GM23338 (cell line): ENCODE measurements at regions not wholly inside any gene's neighbourhood (a gene's known extent, or its start where the extent isn't known, plus 50 kb on each side); places are given as distances from the start of the nearest gene placed in this dataset.

Experiments
- ATAC-seq: fragments of 200-7000 bp; cut with Tn5 transposase; 3 replicates; pipeline ENCODE4 v1.9.1; 2020
- DNase-seq: peaks from one replicate; pipeline ENCODE4 v3.0.0-alpha.2; 2015; ENCODE audit warnings: low spot score
- H2AFZ ChIP-seq: fragments of 200-600 bp; sonication (generic); 2 replicates; pipeline ENCODE4 v1.8.0; 2016; ENCODE audit warnings: antibody characterized with exemption, mild to moderate bottlenecking, moderate library complexity
- H3F3A ChIP-seq: fragments of 200-600 bp; sonication (generic); replicated peaks from 2 replicates; pipeline ENCODE4 v1.8.0; 2017; ENCODE audit warnings: antibody characterized with exemption, mixed run types, low read depth
- H3K27ac ChIP-seq: fragments of 200-600 bp; sonication (generic); 2 replicates; pipeline ENCODE4 v1.6.1; 2016; ENCODE audit warnings: low read depth
- H3K27me3 ChIP-seq: fragments of 200-600 bp; sonication (generic); 2 replicates; pipeline ENCODE4 v1.8.0; 2016; ENCODE audit warnings: mild to moderate bottlenecking, mixed run types, moderate library complexity; ENCODE audit not compliant: insufficient read depth
- H3K36me3 ChIP-seq: fragments of 200-600 bp; sonication (generic); 2 replicates; pipeline ENCODE4 v1.8.0; 2016; ENCODE audit warnings: mild to moderate bottlenecking; ENCODE audit not compliant: insufficient read depth
- H3K4me1 ChIP-seq: fragments of 200-600 bp; sonication (generic); 2 replicates; pipeline ENCODE4 v1.8.0; 2016; ENCODE audit warnings: mild to moderate bottlenecking, moderate library complexity; ENCODE audit not compliant: insufficient read depth
- H3K4me2 ChIP-seq: fragments of 200-600 bp; sonication (generic); 2 replicates; pipeline ENCODE4 v1.7.1; 2017; ENCODE audit warnings: mixed run types
- H3K4me3 ChIP-seq: fragments of 200-600 bp; sonication (generic); 2 replicates; pipeline ENCODE4 v1.6.1; 2016; ENCODE audit warnings: mixed run types
- H3K79me2 ChIP-seq: fragments of 200-600 bp; sonication (generic); replicated peaks from 2 replicates; pipeline ENCODE4 v1.8.0; 2017; ENCODE audit warnings: mild to moderate bottlenecking; ENCODE audit not compliant: insufficient read depth
- H3K9me2 ChIP-seq: fragments of 200-600 bp; sonication (generic); 2 replicates; pipeline ENCODE4 v1.8.0; 2017; ENCODE audit not compliant: insufficient read depth
- H4K20me1 ChIP-seq: fragments of 200-600 bp; sonication (generic); replicated peaks from 2 replicates; pipeline ENCODE4 v1.8.0; 2017; ENCODE audit warnings: mild to moderate bottlenecking; ENCODE audit not compliant: insufficient read depth
- H3K27ac Mint-ChIP-seq: 2 replicates; pipeline ENCODE4 v1.8.0; 2020; ENCODE audit warnings: inconsistent platforms, mild to moderate bottlenecking, moderate library complexity, mixed read lengths
- H3K27me3 Mint-ChIP-seq: 3 replicates; pipeline ENCODE4 v1.8.0; 2022; ENCODE audit warnings: low read depth, mild to moderate bottlenecking, moderate library complexity, mixed read lengths, inconsistent platforms; ENCODE audit not compliant: insufficient read depth, poor library complexity
- H3K36me3 Mint-ChIP-seq: 3 replicates; pipeline ENCODE4 v1.8.0; 2021; ENCODE audit warnings: low read depth, mild to moderate bottlenecking, inconsistent platforms, moderate library complexity, mixed read lengths
- H3K4me1 Mint-ChIP-seq: 3 replicates; pipeline ENCODE4 v1.8.0; 2020; ENCODE audit warnings: mild to moderate bottlenecking, inconsistent platforms, mixed read lengths
- H3K4me3 Mint-ChIP-seq: 3 replicates; pipeline ENCODE4 v1.8.0; 2021; ENCODE audit warnings: moderate library complexity, mild to moderate bottlenecking, inconsistent platforms, mixed read lengths
- H3K9me3 Mint-ChIP-seq: 3 replicates; pipeline ENCODE4 v1.8.0; 2020; ENCODE audit warnings: moderate library complexity, mild to moderate bottlenecking, inconsistent platforms, mixed read lengths
- CREB1 ChIP-seq: fragments of 250-450 bp; sonication (Bioruptor Pico); IDR thresholded peaks from 2 replicates; pipeline ENCODE4 v1.5.0; 2020; ENCODE audit warnings: low read depth, mild to moderate bottlenecking, moderate library complexity
- CTCF ChIP-seq, 2 experiments: fragments of 200-600 bp in 1 of 2; sonication (generic) in 1 of 2; conservative IDR thresholded peaks; 2 replicates each; pipeline versions ENCODE4 v1.5.1 to v1.6.1; 2016 to 2017; ENCODE audit warnings: antibody characterized with exemption in 2 of 2, low read depth in 2 of 2, mild to moderate bottlenecking in 2 of 2, moderate library complexity in 1 of 2
- ETS1 ChIP-seq: IDR thresholded peaks from 2 replicates; pipeline ENCODE4 v1.6.1; 2016; ENCODE audit warnings: antibody characterized with exemption
- EZH2 ChIP-seq: fragments of 200-600 bp; sonication (generic); IDR thresholded peaks from one replicate; pipeline ENCODE4 v1.8.0; 2017; ENCODE audit warnings: antibody characterized with exemption, mild to moderate bottlenecking, low read depth; ENCODE audit not compliant: unreplicated experiment
- EZH2phosphoT487 ChIP-seq: fragments of 200-600 bp; sonication (generic); IDR thresholded peaks from one replicate; pipeline ENCODE4 v1.8.1; 2018; ENCODE audit warnings: antibody characterized with exemption; ENCODE audit not compliant: unreplicated experiment
- JUNB ChIP-seq: IDR thresholded peaks from one replicate; pipeline ENCODE4 v1.6.1; 2016; ENCODE audit warnings: antibody characterized with exemption; ENCODE audit not compliant: unreplicated experiment
- NANOG ChIP-seq: IDR thresholded peaks from 2 replicates; pipeline ENCODE4 v1.6.1; 2016; ENCODE audit warnings: antibody characterized with exemption, borderline replicate concordance
- REST ChIP-seq: IDR thresholded peaks from one replicate; pipeline ENCODE4 v1.6.1; 2018; ENCODE audit warnings: antibody characterized with exemption; ENCODE audit not compliant: unreplicated experiment
- STAT1 ChIP-seq: IDR thresholded peaks from one replicate; pipeline ENCODE4 v1.6.1; 2016; ENCODE audit warnings: antibody characterized with exemption; ENCODE audit not compliant: unreplicated experiment

GRCh38 chr5:9787861-9788600 lies 157.9 kb upstream of the TAS2R1 start (continued):
- TF ChIP-seq EZH2phosphoT487 (no peak), REST (no peak), CREB1 (CRISPR knock-in tag) (no peak)

GRCh38 chr5:9786380-9787360 lies 156.5 kb upstream of the TAS2R1 start:
- H4K20me1 ChIP-seq, result no peaks in the 10 kb centered on the region
- no peak overlapping the region for H3K4me3 Mint-ChIP-seq
- H3K4me2 ChIP-seq, result no peak overlapping the region
- H3K4me1 Mint-ChIP-seq, result peaks cover 4% of the 10 kb centered on the region
- ATAC-seq (no peak), DNase-seq (no peak)
- no peak overlapping the region for H3K27ac ChIP-seq
- H3K27ac Mint-ChIP-seq, result no peak overlapping the region
- no peak for TF ChIP-seq STAT1
- no peaks in the 10 kb centered on the region for H3F3A ChIP-seq
- H3K4me1 ChIP-seq, result peaks cover 6% of the 10 kb centered on the region; the same call in 1 of the 2 replicates
- H3K9me3 Mint-ChIP-seq, result no peaks in the 10 kb centered on the region; the same call in 2 of the 3 replicates
- no peaks in the 10 kb centered on the region for H3K27me3 Mint-ChIP-seq
- H3K79me2 ChIP-seq, result no peaks in the 10 kb centered on the region
- H2AFZ ChIP-seq, result no peak overlapping the region
- H3K4me3 ChIP-seq, result no peak overlapping the region
- H3K36me3 ChIP-seq, result no peaks in the 10 kb centered on the region
- no peaks in the 10 kb centered on the region for H3K9me2 ChIP-seq
- no peaks in the 10 kb centered on the region for H3K27me3 ChIP-seq
- no peaks in the 10 kb centered on the region for H3K36me3 Mint-ChIP-seq

DNA sequence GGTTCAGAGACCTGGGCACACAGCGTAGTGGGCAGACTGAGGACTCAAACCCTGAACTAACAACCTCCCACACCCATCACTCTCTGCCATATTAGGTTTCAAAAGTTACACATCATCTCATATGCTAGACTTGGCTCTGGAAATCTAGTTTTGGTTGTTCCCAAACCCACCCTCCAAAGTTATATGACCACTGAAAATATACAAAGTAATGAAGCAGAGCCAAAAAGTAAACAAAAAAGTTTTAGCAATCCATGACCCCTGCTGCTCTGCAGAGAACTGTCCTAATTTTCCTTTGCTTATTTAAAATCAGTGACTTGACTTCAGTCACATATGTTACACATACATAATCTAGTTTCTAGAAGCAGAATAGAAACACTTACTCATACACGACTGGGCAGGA lies 155.6 kb upstream of the TAS2R1 start:
- Histone ChIP-seq H3K9me2 (no peaks in the 10 kb centered on the region), H4K20me1 (no peaks in the 10 kb centered on the region), H3K27ac (no peak overlapping the region), H3K36me3 (no peaks in the 10 kb centered on the region), H2AFZ (no peak overlapping the region), H3K27me3 (no peaks in the 10 kb centered on the region), H3K4me1 (peaks cover 6% of the 10 kb centered on the region; the same call in 1 of the 2 replicates), H3K4me2 (no peak overlapping the region), H3F3A (no peaks in the 10 kb centered on the region), H3K79me2 (no peaks in the 10 kb centered on the region), H3K4me3 (no peak overlapping the region)
- H3K36me3 Mint-ChIP-seq, result no peaks in the 10 kb centered on the region; the same call in 2 of the 3 replicates
- no peaks in the 10 kb centered on the region for H3K27me3 Mint-ChIP-seq
- H3K4me3 Mint-ChIP-seq, result no peak overlapping the region
- DNase-seq, result no peak
- H3K9me3 Mint-ChIP-seq, result no peaks in the 10 kb centered on the region; the same call in 2 of the 3 replicates
- ATAC-seq, result no peak
- H3K4me1 Mint-ChIP-seq, result peaks cover 4% of the 10 kb centered on the region
- H3K27ac Mint-ChIP-seq, result no peak overlapping the region
- TF ChIP-seq NANOG, result no peak
- TF ChIP-seq CTCF (conservative IDR thresholded peaks at IDR 0.05; ENCODE audit: low read depth in 2 of 2), result no peak
- TF ChIP-seq JUNB, result no peak
- TF ChIP-seq EZH2, result no peak
- no peak for TF ChIP-seq EZH2phosphoT487
- TF ChIP-seq ETS1, result no peak
